Large intestine (tissue), 3 donors: ENCODE measurements at regions not wholly inside any gene's neighbourhood (a gene's known extent, or its start where the extent isn't known, plus 50 kb on each side); places are given as distances from the start of the nearest gene placed in this dataset.

Experiments
- DNase-seq, 2 donors: peaks; one replicate each; pipeline versions ENCODE4 v3.0.0 to v3.0.0-alpha.2; 2013
- H3K27ac ChIP-seq: one replicate; pipeline ENCODE4 v1.5.1; 2013; ENCODE audit warnings: low read length
- H3K27me3 ChIP-seq: 2 replicates; pipeline ENCODE4 v1.6.1; 2013; ENCODE audit warnings: low read length; ENCODE audit not compliant: control insufficient read depth, insufficient read depth
- H3K36me3 ChIP-seq: 2 replicates; pipeline ENCODE4 v1.6.1; 2013; ENCODE audit warnings: low read length; ENCODE audit not compliant: control insufficient read depth, insufficient read depth
- H3K4me1 ChIP-seq: one replicate; pipeline ENCODE4 v1.6.1; 2013; ENCODE audit warnings: low read length; ENCODE audit not compliant: control insufficient read depth, insufficient read depth
- H3K4me3 ChIP-seq: one replicate; pipeline ENCODE4 v1.5.1; 2013; ENCODE audit warnings: low read length
- H3K9me3 ChIP-seq: one replicate; pipeline ENCODE4 v1.6.1; 2013; ENCODE audit warnings: mild to moderate bottlenecking, low read depth, low read length, moderate library complexity; ENCODE audit not compliant: control insufficient read depth
- WGBS: methylation state at CpG from one replicate; pipeline ENCODE4 v1.1.5; 2013; ENCODE audit warnings: low lambda C conversion rate; ENCODE audit not compliant: insufficient coverage; 5-methylcytosine and 5-hydroxymethylcytosine counted together

- H3K4me1 ChIP-seq: no peaks in the 10 kb centered on the region
- H3K36me3 ChIP-seq: no peaks in the 10 kb centered on the region
- no peak overlapping the region for H3K4me3 ChIP-seq
- H3K9me3 ChIP-seq: no peaks in the 10 kb centered on the region
- DNase-seq: no peak
- H3K27ac ChIP-seq: no peak overlapping the region
- H3K27me3 ChIP-seq: no peaks in the 10 kb centered on the region
- WGBS: 92% methylated on average over 4 of the region's 4 CpGs
Observed at GRCh38 chr1:98164509-98164908, 243.7 kb upstream of the DPYD start.

- no peak for DNase-seq
- Histone ChIP-seq H3K4me3 (no peak overlapping the region), H3K27me3 (no peaks in the 10 kb centered on the region), H3K9me3 (no peaks in the 10 kb centered on the region), H3K4me1 (no peaks in the 10 kb centered on the region), H3K36me3 (no peaks in the 10 kb centered on the region), H3K27ac (no peak overlapping the region)
- WGBS: 100% methylated on average over 1 of the region's 2 CpGs
Observed at GRCh38 chr1:98157524-98158313, 236.9 kb upstream of the DPYD start.

- H3K27ac ChIP-seq: no peak overlapping the region
- H3K9me3 ChIP-seq: no peaks in the 10 kb centered on the region
- no peaks in the 10 kb centered on the region for H3K4me1 ChIP-seq
- no peak for DNase-seq
- no peaks in the 10 kb centered on the region for H3K36me3 ChIP-seq
- no peaks in the 10 kb centered on the region for H3K27me3 ChIP-seq
- no peak overlapping the region for H3K4me3 ChIP-seq
Observed at GRCh38 chr1:98147280-98147679, 226.4 kb upstream of the DPYD start.

GRCh38 chr1:98145655-98146054 lies 224.8 kb upstream of the DPYD start:
- Histone ChIP-seq H3K4me3 (no peak overlapping the region), H3K27ac (no peak overlapping the region), H3K36me3 (no peaks in the 10 kb centered on the region), H3K4me1 (no peaks in the 10 kb centered on the region), H3K27me3 (no peaks in the 10 kb centered on the region), H3K9me3 (no peaks in the 10 kb centered on the region)
- WGBS: 93% methylated on average over 2 of the region's 2 CpGs
- no peak for DNase-seq

- no peaks in the 10 kb centered on the region for H3K9me3 ChIP-seq
- no peaks in the 10 kb centered on the region for H3K36me3 ChIP-seq
- no peaks in the 10 kb centered on the region for H3K4me1 ChIP-seq
- no peak for DNase-seq
- H3K27ac ChIP-seq: no peak overlapping the region
- WGBS: no CpG with 5 or more reads among the region's 2 CpGs
- H3K27me3 ChIP-seq: no peaks in the 10 kb centered on the region
- H3K4me3 ChIP-seq: no peak overlapping the region
Observed at GRCh38 chr1:98143403-98143802, 222.6 kb upstream of the DPYD start.

- no peak overlapping the region for H3K27ac ChIP-seq
- H3K27me3 ChIP-seq: no peaks in the 10 kb centered on the region
- WGBS: 80% methylated on average over 2 of the region's 4 CpGs
- H3K4me3 ChIP-seq: no peak overlapping the region
- H3K36me3 ChIP-seq: no peaks in the 10 kb centered on the region
- H3K4me1 ChIP-seq: no peaks in the 10 kb centered on the region
- no peak for DNase-seq
- no peaks in the 10 kb centered on the region for H3K9me3 ChIP-seq
Observed at GRCh38 chr1:98133131-98133530, 212.3 kb upstream of the DPYD start.

- H3K36me3 ChIP-seq: no peaks in the 10 kb centered on the region
- H3K4me1 ChIP-seq: no peaks in the 10 kb centered on the region
- H3K27ac ChIP-seq: no peak overlapping the region
- H3K27me3 ChIP-seq: no peaks in the 10 kb centered on the region
- no peaks in the 10 kb centered on the region for H3K9me3 ChIP-seq
- no CpG with 5 or more reads among the region's 1 CpG for WGBS
- no peak for DNase-seq
- H3K4me3 ChIP-seq: no peak overlapping the region
Observed at GRCh38 chr1:98130408-98130807, 209.6 kb upstream of the DPYD start.

GRCh38 chr1:98129491-98129890 lies 208.7 kb upstream of the DPYD start:
- no peaks in the 10 kb centered on the region for H3K36me3 ChIP-seq
- no peaks in the 10 kb centered on the region for H3K9me3 ChIP-seq
- no peak overlapping the region for H3K4me3 ChIP-seq
- no CpG with 5 or more reads among the region's 1 CpG for WGBS
- no peak for DNase-seq
- no peaks in the 10 kb centered on the region for H3K27me3 ChIP-seq
- no peak overlapping the region for H3K27ac ChIP-seq
- no peaks in the 10 kb centered on the region for H3K4me1 ChIP-seq

- no peaks in the 10 kb centered on the region for H3K27me3 ChIP-seq
- DNase-seq: no peak
Observed at GRCh38 chr1:98126740-98127139, 205.9 kb upstream of the DPYD start.

GRCh38 chr1:98121646-98122045 lies 200.8 kb upstream of the DPYD start:
- H3K27ac ChIP-seq: no peak overlapping the region
- no peaks in the 10 kb centered on the region for H3K4me1 ChIP-seq
- DNase-seq: no peak
- no peaks in the 10 kb centered on the region for H3K9me3 ChIP-seq
- 33% methylated on average over 1 of the region's 1 CpG for WGBS
- no peak overlapping the region for H3K4me3 ChIP-seq
- no peaks in the 10 kb centered on the region for H3K36me3 ChIP-seq
- no peaks in the 10 kb centered on the region for H3K27me3 ChIP-seq

More at GRCh38 chr1:98126740-98127139, 205.9 kb upstream of the DPYD start:
- Histone ChIP-seq H3K27ac (no peak overlapping the region), H3K9me3 (no peaks in the 10 kb centered on the region), H3K4me3 (no peak overlapping the region), H3K36me3 (no peaks in the 10 kb centered on the region), H3K4me1 (no peaks in the 10 kb centered on the region)

- no peak overlapping the region for H3K4me3 ChIP-seq
- H3K27ac ChIP-seq: no peak overlapping the region
- H3K9me3 ChIP-seq: no peaks in the 10 kb centered on the region
- no peaks in the 10 kb centered on the region for H3K36me3 ChIP-seq
- no peak for DNase-seq
- WGBS: 17% methylated on average over 1 of the region's 1 CpG
- H3K4me1 ChIP-seq: no peaks in the 10 kb centered on the region
- no peaks in the 10 kb centered on the region for H3K27me3 ChIP-seq
Observed at GRCh38 chr1:98119796-98120195, 199.0 kb upstream of the DPYD start.
